RWPE2 (cell line): ENCODE measurements at regions not wholly inside any gene's neighbourhood (a gene's known extent, or its start where the extent isn't known, plus 50 kb on each side); places are given as distances from the start of the nearest gene placed in this dataset.

Experiments
- ATAC-seq: fragments of 200-7000 bp; cut with Tn5 transposase; 3 replicates; pipeline ENCODE4 v1.9.1; 2021; ENCODE audit warnings: low read depth
- DNase-seq: peaks from one replicate; pipeline ENCODE4 v3.0.0-alpha.2; 2020; ENCODE audit warnings: low spot score
- H3K27ac ChIP-seq: fragments of 450-650 bp; 2 replicates; pipeline ENCODE4 v1.5.1; 2017; ENCODE audit warnings: mild to moderate bottlenecking; ENCODE audit not compliant: poor library complexity, severe bottlenecking
- H3K27me3 ChIP-seq: fragments of 250-450 bp; sonication (Bioruptor Pico); 2 replicates; pipeline ENCODE4 v1.5.1; 2021; ENCODE audit warnings: mild to moderate bottlenecking, moderate library complexity; ENCODE audit not compliant: insufficient read depth, poor library complexity, severe bottlenecking
- H3K36me3 ChIP-seq: fragments of 250-450 bp; sonication (Bioruptor Pico); 2 replicates; pipeline ENCODE4 v1.5.1; 2020; ENCODE audit warnings: low read depth, mild to moderate bottlenecking, moderate library complexity
- H3K4me1 ChIP-seq: fragments of 250-450 bp; sonication (Bioruptor Pico); 2 replicates; pipeline ENCODE4 v1.5.1; 2021; ENCODE audit warnings: mild to moderate bottlenecking, moderate library complexity; ENCODE audit not compliant: insufficient read depth, poor library complexity, severe bottlenecking
- H3K4me3 ChIP-seq: fragments of 250-450 bp; sonication (Bioruptor Pico); 2 replicates; pipeline ENCODE4 v1.5.1; 2021; ENCODE audit warnings: mild to moderate bottlenecking, moderate library complexity; ENCODE audit not compliant: severe bottlenecking
- H3K9me3 ChIP-seq: fragments of 250-450 bp; sonication (Bioruptor Pico); 2 replicates; pipeline ENCODE4 v1.5.1; 2021; ENCODE audit warnings: mild to moderate bottlenecking, moderate library complexity; ENCODE audit not compliant: severe bottlenecking
- TF ChIP-seq, protein P1 (sequence below): fragments of 450-650 bp; IDR thresholded peaks from one replicate; pipeline ENCODE4 v1.5.1; 2017; ENCODE audit warnings: mild to moderate bottlenecking, moderate library complexity; ENCODE audit not compliant: poor library complexity, severe bottlenecking

- ATAC-seq = no peak
- no peaks in the 10 kb centered on the region for H3K9me3 ChIP-seq
- TF ChIP-seq, protein P1, sequence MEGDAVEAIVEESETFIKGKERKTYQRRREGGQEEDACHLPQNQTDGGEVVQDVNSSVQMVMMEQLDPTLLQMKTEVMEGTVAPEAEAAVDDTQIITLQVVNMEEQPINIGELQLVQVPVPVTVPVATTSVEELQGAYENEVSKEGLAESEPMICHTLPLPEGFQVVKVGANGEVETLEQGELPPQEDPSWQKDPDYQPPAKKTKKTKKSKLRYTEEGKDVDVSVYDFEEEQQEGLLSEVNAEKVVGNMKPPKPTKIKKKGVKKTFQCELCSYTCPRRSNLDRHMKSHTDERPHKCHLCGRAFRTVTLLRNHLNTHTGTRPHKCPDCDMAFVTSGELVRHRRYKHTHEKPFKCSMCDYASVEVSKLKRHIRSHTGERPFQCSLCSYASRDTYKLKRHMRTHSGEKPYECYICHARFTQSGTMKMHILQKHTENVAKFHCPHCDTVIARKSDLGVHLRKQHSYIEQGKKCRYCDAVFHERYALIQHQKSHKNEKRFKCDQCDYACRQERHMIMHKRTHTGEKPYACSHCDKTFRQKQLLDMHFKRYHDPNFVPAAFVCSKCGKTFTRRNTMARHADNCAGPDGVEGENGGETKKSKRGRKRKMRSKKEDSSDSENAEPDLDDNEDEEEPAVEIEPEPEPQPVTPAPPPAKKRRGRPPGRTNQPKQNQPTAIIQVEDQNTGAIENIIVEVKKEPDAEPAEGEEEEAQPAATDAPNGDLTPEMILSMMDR = no peak
- H3K4me3 ChIP-seq = no peak overlapping the region
- no peaks in the 10 kb centered on the region for H3K4me1 ChIP-seq
- no peak for DNase-seq
- peaks cover 11% of the 10 kb centered on the region for H3K27me3 ChIP-seq
- no peaks in the 10 kb centered on the region for H3K36me3 ChIP-seq
- no peak overlapping the region for H3K27ac ChIP-seq
These were observed 267.5 kb upstream of the ARGLU1 start for GRCh38 chr13:106835477-106835876.

DNA sequence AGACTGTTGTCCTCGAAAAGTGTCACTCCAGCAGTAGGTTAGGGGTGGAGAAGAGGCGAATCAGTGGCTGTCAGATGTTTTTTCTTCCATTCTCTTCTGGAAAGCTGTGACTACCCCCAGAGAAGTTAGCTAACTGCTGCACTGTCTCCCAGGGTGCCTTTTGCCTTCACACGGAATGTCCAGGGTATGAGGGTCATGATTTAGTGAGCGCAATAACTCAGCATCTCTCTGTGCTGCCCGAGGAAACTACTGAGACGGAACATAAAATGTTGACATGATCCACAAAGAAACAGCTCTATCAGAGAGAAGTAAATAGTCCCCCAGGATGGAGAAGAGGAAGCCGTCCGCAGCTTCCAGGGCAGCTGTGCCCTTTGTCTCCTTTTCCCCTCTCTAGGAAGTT is 254.0 kb upstream of the ARGLU1 start:
- no peaks in the 10 kb centered on the region for H3K9me3 ChIP-seq
- H3K36me3 ChIP-seq = no peaks in the 10 kb centered on the region
- ATAC-seq (no peak), DNase-seq (no peak)
- no peak overlapping the region for H3K27ac ChIP-seq
- H3K4me1 ChIP-seq = no peaks in the 10 kb centered on the region
- H3K4me3 ChIP-seq = no peak overlapping the region
- no peaks in the 10 kb centered on the region for H3K27me3 ChIP-seq
- TF ChIP-seq, protein P1 = no peak

DNA sequence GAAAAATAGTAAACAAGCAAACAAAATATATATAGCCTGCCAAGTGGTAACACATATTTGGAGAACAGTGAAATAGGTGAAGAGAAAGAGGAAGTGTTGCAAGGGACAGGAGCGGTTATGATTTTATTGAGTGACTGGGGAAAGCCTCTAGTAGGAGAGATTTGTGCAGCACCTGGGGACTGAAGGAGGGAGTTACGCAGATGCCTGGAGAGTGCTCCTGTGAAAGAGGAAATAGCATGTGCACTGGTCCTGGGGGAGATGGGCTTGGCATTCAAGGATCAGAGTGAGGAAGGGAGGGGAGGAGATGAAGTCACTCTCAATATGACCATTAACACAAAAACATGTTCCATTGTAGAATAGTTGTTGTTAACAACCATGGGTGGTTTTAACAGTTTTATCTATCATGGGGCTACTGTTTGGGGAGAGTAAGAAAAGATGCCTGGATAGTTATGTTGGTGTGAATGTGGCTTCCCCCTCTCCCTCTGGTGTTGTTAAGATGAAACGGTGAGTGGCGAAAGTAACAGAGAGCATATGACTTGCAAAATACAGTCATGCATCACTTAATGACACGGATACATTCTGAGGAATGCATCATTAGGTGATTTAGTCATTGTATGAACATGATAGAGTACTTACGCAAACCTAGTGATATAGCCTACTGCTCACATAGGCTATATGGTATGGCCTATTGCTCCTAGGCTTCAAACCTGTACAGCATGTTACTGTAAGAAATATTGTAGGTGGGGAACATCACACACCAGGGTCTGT is 251.7 kb upstream of the ARGLU1 start:
- DNase-seq = no peak
- Histone ChIP-seq H3K36me3 (no peaks in the 10 kb centered on the region), H3K4me3 (no peak overlapping the region), H3K27me3 (no peaks in the 10 kb centered on the region), H3K9me3 (no peaks in the 10 kb centered on the region), H3K27ac (no peak overlapping the region), H3K4me1 (no peaks in the 10 kb centered on the region)
- no peak for ATAC-seq
- TF ChIP-seq, protein P1 = no peak

GRCh38 chr13:106818971-106819370 is 251.0 kb upstream of the ARGLU1 start:
- H3K4me1 ChIP-seq = no peaks in the 10 kb centered on the region
- DNase-seq = no peak
- no peak for ATAC-seq
- H3K27ac ChIP-seq = no peak overlapping the region
- no peaks in the 10 kb centered on the region for H3K9me3 ChIP-seq
- H3K36me3 ChIP-seq = no peaks in the 10 kb centered on the region
- no peak overlapping the region for H3K4me3 ChIP-seq
- TF ChIP-seq, protein P1 = no peak
- no peaks in the 10 kb centered on the region for H3K27me3 ChIP-seq

DNA sequence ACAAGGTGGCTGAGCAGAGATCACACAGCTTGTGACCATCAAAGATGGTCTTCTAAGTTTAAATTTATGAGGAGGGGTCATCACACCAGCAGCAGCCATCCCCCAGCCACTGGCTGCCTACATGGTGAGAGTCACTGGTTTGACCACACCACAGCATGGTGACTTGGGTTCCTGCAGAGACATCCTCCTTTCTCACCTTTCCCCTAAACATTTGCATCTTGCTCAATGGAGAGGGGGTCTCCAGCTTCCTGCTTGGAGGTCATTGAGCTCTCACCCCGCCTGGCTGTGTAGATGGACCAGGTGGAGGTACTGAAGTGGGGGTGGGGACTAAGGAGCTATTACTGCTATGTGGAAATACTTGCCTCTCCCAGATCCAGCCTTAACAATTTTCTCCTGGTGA is 247.6 kb upstream of the ARGLU1 start:
- DNase-seq = no peak
- Histone ChIP-seq H3K9me3 (no peaks in the 10 kb centered on the region), H3K27ac (no peak overlapping the region), H3K27me3 (no peaks in the 10 kb centered on the region), H3K4me3 (no peak overlapping the region), H3K4me1 (no peaks in the 10 kb centered on the region), H3K36me3 (no peaks in the 10 kb centered on the region)
- TF ChIP-seq, protein P1 = no peak
- no peak for ATAC-seq
